Karpas-422 (cell line): ENCODE measurements at regions not wholly inside any gene's neighbourhood (a gene's known extent, or its start where the extent isn't known, plus 50 kb on each side); places are given as distances from the start of the nearest gene placed in this dataset.
A peak's percentile ranks its signal among the peaks of the same experiment; 100 is the strongest.

Experiments
- DNase-seq: peaks from one replicate; pipeline ENCODE4 v3.0.0-alpha.2; 2015
- H2AFZ ChIP-seq: fragments of 200-600 bp; sonication (generic); 2 replicates; pipeline ENCODE4 v1.6.1; 2014; ENCODE audit warnings: antibody characterized with exemption, low read length, mixed read lengths
- H3K27ac ChIP-seq: fragments of 200-600 bp; sonication (generic); 2 replicates; pipeline ENCODE4 v1.5.1; 2014; ENCODE audit warnings: mild to moderate bottlenecking, low read length, moderate library complexity
- H3K27me3 ChIP-seq: fragments of 200-600 bp; sonication (generic); 2 replicates; pipeline ENCODE4 v1.6.1; 2014; ENCODE audit warnings: low read length, mixed read lengths
- H3K36me3 ChIP-seq: fragments of 200-600 bp; sonication (generic); 2 replicates; pipeline ENCODE4 v1.6.1; 2014; ENCODE audit warnings: low read length, mixed read lengths; ENCODE audit not compliant: insufficient read depth
- H3K4me1 ChIP-seq: fragments of 200-600 bp; sonication (generic); 2 replicates; pipeline ENCODE4 v1.6.1; 2014; ENCODE audit warnings: mild to moderate bottlenecking, low read length, mixed read lengths
- H3K4me2 ChIP-seq: fragments of 200-600 bp; sonication (generic); 2 replicates; pipeline ENCODE4 v1.6.1; 2014; ENCODE audit warnings: low read length, low read depth, mild to moderate bottlenecking; ENCODE audit not compliant: poor library complexity, severe bottlenecking
- H3K4me3 ChIP-seq: fragments of 200-600 bp; sonication (generic); 2 replicates; pipeline ENCODE4 v1.5.1; 2014; ENCODE audit warnings: mild to moderate bottlenecking, antibody characterized with exemption, low read length, mixed read lengths
- H3K79me2 ChIP-seq: fragments of 200-600 bp; sonication (generic); 2 replicates; pipeline ENCODE4 v1.6.1; 2014; ENCODE audit warnings: mild to moderate bottlenecking, low read length, mixed read lengths
- H3K9ac ChIP-seq: fragments of 200-600 bp; sonication (generic); 2 replicates; pipeline ENCODE4 v1.6.0; 2014; ENCODE audit warnings: low read length
- H3K9me2 ChIP-seq: fragments of 200-600 bp; sonication (generic), shearing (Covaris generic); replicated peaks from 2 replicates; pipeline ENCODE4 v1.6.0; 2014; ENCODE audit warnings: mild to moderate bottlenecking, low read length, moderate library complexity; ENCODE audit not compliant: insufficient read depth
- H3K9me3 ChIP-seq: fragments of 300-700, 200-600 bp; sonication (generic); 2 replicates; pipeline ENCODE4 v1.6.1; 2014; ENCODE audit warnings: low read length, mixed read lengths
- H4K20me1 ChIP-seq: fragments of 200-600 bp; sonication (generic); 2 replicates; pipeline ENCODE4 v1.6.1; 2014; ENCODE audit warnings: mild to moderate bottlenecking, antibody characterized with exemption, low read length, low read depth; ENCODE audit not compliant: insufficient read depth

GRCh38 chr6:170203212-170203611, 87.7 kb downstream of the DLL1 start:
- Histone ChIP-seq H3K27ac (no peak overlapping the region), H3K4me2 (no peak overlapping the region), H3K9ac (no peak overlapping the region), H3K27me3 (no peaks in the 10 kb centered on the region), H3K4me3 (no peak overlapping the region), H3K79me2 (no peaks in the 10 kb centered on the region), H3K9me3 (no peaks in the 10 kb centered on the region), H4K20me1 (no peaks in the 10 kb centered on the region), H2AFZ (no peak overlapping the region), H3K9me2 (no peaks in the 10 kb centered on the region), H3K36me3 (no peaks in the 10 kb centered on the region), H3K4me1 (no peaks in the 10 kb centered on the region)
- no peak for DNase-seq

- H3K9me3 ChIP-seq, result no peaks in the 10 kb centered on the region
- H4K20me1 ChIP-seq, result no peaks in the 10 kb centered on the region
- H3K4me3 ChIP-seq, result no peak overlapping the region
- DNase-seq, result no peak
- H3K36me3 ChIP-seq, result no peaks in the 10 kb centered on the region
- no peaks in the 10 kb centered on the region for H3K4me1 ChIP-seq
- H3K27ac ChIP-seq, result no peak overlapping the region
- no peak overlapping the region for H3K4me2 ChIP-seq
- H3K9ac ChIP-seq, result no peak overlapping the region
- no peaks in the 10 kb centered on the region for H3K79me2 ChIP-seq
- H2AFZ ChIP-seq, result no peak overlapping the region
- no peaks in the 10 kb centered on the region for H3K27me3 ChIP-seq
- no peaks in the 10 kb centered on the region for H3K9me2 ChIP-seq
These were observed 88.3 kb downstream of the DLL1 start for GRCh38 chr6:170202416-170203135.

- H3K36me3 ChIP-seq, result no peaks in the 10 kb centered on the region
- no peaks in the 10 kb centered on the region for H3K79me2 ChIP-seq
- no peak overlapping the region for H3K9ac ChIP-seq
- no peak overlapping the region for H2AFZ ChIP-seq
- no peak overlapping the region for H3K4me3 ChIP-seq
- no peaks in the 10 kb centered on the region for H4K20me1 ChIP-seq
- DNase-seq, result no peak
- no peaks in the 10 kb centered on the region for H3K9me2 ChIP-seq
- H3K9me3 ChIP-seq, result no peaks in the 10 kb centered on the region
- H3K27me3 ChIP-seq, result no peaks in the 10 kb centered on the region
- H3K4me1 ChIP-seq, result no peaks in the 10 kb centered on the region
- no peak overlapping the region for H3K27ac ChIP-seq
- H3K4me2 ChIP-seq, result no peak overlapping the region
These were observed 89.5 kb downstream of the DLL1 start for GRCh38 chr6:170201361-170201760.

GRCh38 chr6:170200458-170200891, 90.4 kb downstream of the DLL1 start:
- no peak for DNase-seq

GRCh38 chr6:170199716-170200115, 91.2 kb downstream of the DLL1 start:
- Histone ChIP-seq H3K9me2 (no peaks in the 10 kb centered on the region), H3K79me2 (no peaks in the 10 kb centered on the region), H3K9ac (no peak overlapping the region), H3K36me3 (no peaks in the 10 kb centered on the region), H3K9me3 (peaks cover 8% of the 10 kb centered on the region; the same call in 1 of the 2 replicates), H2AFZ (no peak overlapping the region), H3K4me1 (no peaks in the 10 kb centered on the region), H3K4me2 (no peak overlapping the region), H4K20me1 (no peaks in the 10 kb centered on the region), H3K4me3 (no peak overlapping the region), H3K27me3 (peaks cover 5% of the 10 kb centered on the region; the same call in 1 of the 2 replicates), H3K27ac (no peak overlapping the region)
- DNase-seq, result no peak

More at GRCh38 chr6:170200458-170200891, 90.4 kb downstream of the DLL1 start:
- Histone ChIP-seq H3K4me1 (no peaks in the 10 kb centered on the region), H3K27me3 (peaks cover 4% of the 10 kb centered on the region; the same call in 1 of the 2 replicates), H3K4me3 (no peak overlapping the region), H3K27ac (no peak overlapping the region), H3K9ac (no peak overlapping the region), H2AFZ (no peak overlapping the region), H3K36me3 (no peaks in the 10 kb centered on the region), H3K9me3 (peaks cover 5% of the 10 kb centered on the region; the same call in 1 of the 2 replicates), H3K9me2 (no peaks in the 10 kb centered on the region), H4K20me1 (no peaks in the 10 kb centered on the region), H3K79me2 (no peaks in the 10 kb centered on the region), H3K4me2 (no peak overlapping the region)

- Histone ChIP-seq H3K79me2 (no peaks in the 10 kb centered on the region), H3K4me2 (no peak overlapping the region), H3K4me1 (no peaks in the 10 kb centered on the region), H3K9me2 (no peaks in the 10 kb centered on the region), H3K27me3 (peaks cover 12% of the 10 kb centered on the region; the same call in 1 of the 2 replicates), H3K9me3 (peaks cover 8% of the 10 kb centered on the region; the same call in 1 of the 2 replicates), H3K36me3 (no peaks in the 10 kb centered on the region), H3K27ac (no peak overlapping the region), H3K4me3 (no peak overlapping the region), H2AFZ (no peak overlapping the region), H3K9ac (no peak overlapping the region), H4K20me1 (no peaks in the 10 kb centered on the region)
- no peak for DNase-seq
These were observed 92.6 kb downstream of the DLL1 start for GRCh38 chr6:170198298-170198697.

GRCh38 chr6:170193326-170193821, 97.5 kb downstream of the DLL1 start:
- Histone ChIP-seq H3K4me2 (no peak overlapping the region), H3K4me1 (no peaks in the 10 kb centered on the region), H3K36me3 (no peaks in the 10 kb centered on the region), H3K79me2 (no peaks in the 10 kb centered on the region), H2AFZ (no peak overlapping the region), H4K20me1 (no peaks in the 10 kb centered on the region), H3K27ac (no peak overlapping the region), H3K27me3 (peaks cover 12% of the 10 kb centered on the region; the same call in 1 of the 2 replicates), H3K4me3 (no peak overlapping the region), H3K9me2 (no peaks in the 10 kb centered on the region), H3K9me3 (peaks cover 8% of the 10 kb centered on the region; the same call in 1 of the 2 replicates), H3K9ac (no peak overlapping the region)
- no peak for DNase-seq

GRCh38 chr6:170192905-170193304, 98.0 kb downstream of the DLL1 start:
- Histone ChIP-seq H4K20me1 (no peaks in the 10 kb centered on the region), H3K4me2 (no peak overlapping the region), H3K36me3 (no peaks in the 10 kb centered on the region), H3K9me3 (peaks cover 8% of the 10 kb centered on the region; the same call in 1 of the 2 replicates), H3K27ac (no peak overlapping the region), H3K9ac (no peak overlapping the region), H3K79me2 (no peaks in the 10 kb centered on the region), H2AFZ (no peak overlapping the region), H3K4me1 (no peaks in the 10 kb centered on the region), H3K4me3 (no peak overlapping the region), H3K9me2 (no peaks in the 10 kb centered on the region), H3K27me3 (peaks cover 12% of the 10 kb centered on the region; the same call in 1 of the 2 replicates)
- peak; percentile 5 for DNase-seq
